Activated B cell treated with CpG ODN at 0.5 μM for 24 hours (primary cell): ENCODE measurements at regions not wholly inside any gene's neighbourhood (a gene's known extent, or its start where the extent isn't known, plus 50 kb on each side); places are given as distances from the start of the nearest gene placed in this dataset.

Source experiments
- ATAC-seq: fragments of 200-7000 bp; cut with Tn5 transposase; one replicate; pipeline ENCODE4 v1.10.0; 2021; ENCODE audit warnings: low read depth, mild to moderate bottlenecking, moderate library complexity
- CTCF ChIA-PET: fragments of 350-600 bp; sonication (Branson Sonifier 250); formaldehyde crosslinking; loops from one replicate; lab custom pipeline; 2021; ENCODE audit warnings: antibody characterized with exemption; lab: Charles Lee
- POLR2A ChIA-PET: fragments of 350-600 bp; sonication (Branson Sonifier 250); formaldehyde crosslinking; loops from one replicate; lab custom pipeline; 2021; ENCODE audit warnings: antibody characterized with exemption; lab: Charles Lee
- DNase-seq: peaks from one replicate; pipeline ENCODE4 v3.0.0; 2022
- H3K27ac Mint-ChIP-seq: one replicate; pipeline ENCODE4 v1.8.0; 2020; ENCODE audit warnings: mixed read lengths
- H3K27me3 Mint-ChIP-seq: one replicate; pipeline ENCODE4 v1.8.0; 2021; ENCODE audit warnings: mixed read lengths
- H3K36me3 Mint-ChIP-seq: one replicate; pipeline ENCODE4 v1.8.0; 2021; ENCODE audit warnings: low read depth, mixed read lengths
- H3K4me1 Mint-ChIP-seq: one replicate; pipeline ENCODE4 v1.8.0; 2021; ENCODE audit warnings: mixed read lengths
- H3K4me3 Mint-ChIP-seq: one replicate; pipeline ENCODE4 v1.8.0; 2020; ENCODE audit warnings: mild to moderate bottlenecking, mixed read lengths
- H3K9me3 Mint-ChIP-seq: one replicate; pipeline ENCODE4 v1.8.0; 2020; ENCODE audit warnings: mixed read lengths
- CTCF ChIP-seq: fragments of 200-600 bp; IDR thresholded peaks from one replicate; pipeline ENCODE4 v1.8.0; 2022; ENCODE audit warnings: antibody characterized with exemption, mild to moderate bottlenecking
- intact Hi-C: fragments of 100-400 bp; cut with micrococcal nuclease; formaldehyde crosslinking; loops from one replicate; pipeline ENCODE4 v1.15.1; 2024

GRCh38 chr15:70203981-70204560, 106.4 kb upstream of the TLE3 start:
- ATAC-seq (no peak), DNase-seq (no peak)
- no peaks in the 10 kb centered on the region for H3K36me3 Mint-ChIP-seq
- H3K9me3 Mint-ChIP-seq = no peaks in the 10 kb centered on the region
- TF ChIP-seq CTCF = no peak
- intact Hi-C loops = no loop called here
- H3K27me3 Mint-ChIP-seq = no peaks in the 10 kb centered on the region
- POLR2A ChIA-PET = interaction anchor here (0.6 kb wide), 1 partner anchor 12 kb away, joined by 6 read pairs; no protein-coding TSS in a partner anchor
- peaks cover 21% of the 10 kb centered on the region for H3K4me1 Mint-ChIP-seq
- H3K4me3 Mint-ChIP-seq = no peak overlapping the region
- no peak overlapping the region for H3K27ac Mint-ChIP-seq
- CTCF ChIA-PET = no interaction called here

GRCh38 chr15:70202756-70203155, 105.0 kb upstream of the TLE3 start:
- intact Hi-C loops = no loop called here
- POLR2A ChIA-PET = no interaction called here

GRCh38 chr15:70201425-70201775, 103.7 kb upstream of the TLE3 start:
- ChIA-PET POLR2A (interaction anchor here (1.1 kb wide), 1 partner anchor 103 kb away, joined by 6 read pairs; the partner anchor contains the start of gene TLE3), CTCF (no interaction called here)
- H3K4me3 Mint-ChIP-seq = no peak overlapping the region
- ATAC-seq = no peak
- H3K4me1 Mint-ChIP-seq = peaks cover 47% of the 10 kb centered on the region
- no peaks in the 10 kb centered on the region for H3K9me3 Mint-ChIP-seq
- intact Hi-C loops = no loop called here
- H3K36me3 Mint-ChIP-seq = no peaks in the 10 kb centered on the region
- TF ChIP-seq CTCF = no peak
- no peak overlapping the region for H3K27ac Mint-ChIP-seq
- H3K27me3 Mint-ChIP-seq = peaks cover 3% of the 10 kb centered on the region
- no peak for DNase-seq

More at GRCh38 chr15:70202756-70203155, 105.0 kb upstream of the TLE3 start:
- H3K9me3 Mint-ChIP-seq = no peaks in the 10 kb centered on the region
- peaks cover 3% of the 10 kb centered on the region for H3K27me3 Mint-ChIP-seq
- no peak overlapping the region for H3K4me3 Mint-ChIP-seq
- CTCF ChIA-PET = no interaction called here
- TF ChIP-seq CTCF = no peak
- no peak for DNase-seq
- H3K36me3 Mint-ChIP-seq = no peaks in the 10 kb centered on the region
- no peak overlapping the region for H3K27ac Mint-ChIP-seq
- peaks cover 34% of the 10 kb centered on the region for H3K4me1 Mint-ChIP-seq
- no peak for ATAC-seq

GRCh38 chr15:70200511-70201424, 103.1 kb upstream of the TLE3 start:
- DNase-seq (no peak), ATAC-seq (no peak)

More at GRCh38 chr15:70200511-70201424, 103.1 kb upstream of the TLE3 start:
- no peak for TF ChIP-seq CTCF
- intact Hi-C loops = no loop called here
- peaks cover 3% of the 10 kb centered on the region for H3K27me3 Mint-ChIP-seq
- POLR2A ChIA-PET = interaction anchor here (0.8 to 1.2 kb wide), 3 partner anchors 103 to 186 kb away, joined by 3 to 6 read pairs (median 5); partner anchors contain the start of gene TLE3
- CTCF ChIA-PET = no interaction called here
- no peak overlapping the region for H3K4me3 Mint-ChIP-seq
- no peaks in the 10 kb centered on the region for H3K9me3 Mint-ChIP-seq
- no peak overlapping the region for H3K27ac Mint-ChIP-seq
- H3K4me1 Mint-ChIP-seq = peaks cover 53% of the 10 kb centered on the region
- H3K36me3 Mint-ChIP-seq = no peaks in the 10 kb centered on the region
